HepG2 (cell line): ENCODE measurements at regions not wholly inside any gene's neighbourhood (a gene's known extent, or its start where the extent isn't known, plus 50 kb on each side); places are given as distances from the start of the nearest gene placed in this dataset.

Source experiments
- ATF7-NPFF ChIP-seq: sonication (generic); formaldehyde crosslinking; IDR thresholded peaks from 2 replicates; pipeline ENCODE4 v1.8.1; 2023; ENCODE audit warnings: mild to moderate bottlenecking, low read depth, missing genetic modification reagents, moderate library complexity
- ESRRA ChIP-seq: sonication (generic); formaldehyde crosslinking; IDR thresholded peaks from 2 replicates; pipeline ENCODE4 v1.5.1; 2020; ENCODE audit warnings: mild to moderate bottlenecking, low read depth, missing genetic modification reagents
- EZH2 ChIP-seq: conservative IDR thresholded peaks from 2 replicates; pipeline ENCODE4 v1.6.1; 2012; ENCODE audit warnings: mild to moderate bottlenecking, low read depth, low read length, moderate library complexity
- TEF ChIP-seq: sonication (generic); formaldehyde crosslinking; IDR thresholded peaks from 2 replicates; pipeline ENCODE4 v1.5.0; 2020; ENCODE audit warnings: missing genetic modification reagents
- ZNF24 ChIP-seq: fragments of 450-650 bp; IDR thresholded peaks from 2 replicates; pipeline ENCODE4 v1.6.1; 2017; ENCODE audit warnings: antibody characterized with exemption, mild to moderate bottlenecking
- ZNF33B ChIP-seq: sonication (generic); formaldehyde crosslinking; IDR thresholded peaks from 2 replicates; pipeline ENCODE4 v1.5.1; 2020; ENCODE audit warnings: mild to moderate bottlenecking, missing genetic modification reagents
- ZUFSP ChIP-seq: sonication (generic); formaldehyde crosslinking; IDR thresholded peaks from 2 replicates; pipeline ENCODE4 v1.9.0; 2021; ENCODE audit warnings: missing genetic modification reagents, mild to moderate bottlenecking, borderline replicate concordance

- TF ChIP-seq ESRRA (CRISPR knock-in tag) (no peak), ATF7-NPFF (CRISPR knock-in tag) (no peak), EZH2 (no peak), ZUFSP (CRISPR knock-in tag) (no peak), ZNF33B (CRISPR knock-in tag) (no peak), TEF (CRISPR knock-in tag) (no peak), ZNF24 (no peak)
Observed at GRCh38 chr9:91035825-91036208, 234.2 kb downstream of the SYK start.
